ENCODE measurements at regions not wholly inside any gene's neighbourhood (a gene's known extent, or its start where the extent isn't known, plus 50 kb on each side); places are given as distances from the start of the nearest gene placed in this dataset.

DNA sequence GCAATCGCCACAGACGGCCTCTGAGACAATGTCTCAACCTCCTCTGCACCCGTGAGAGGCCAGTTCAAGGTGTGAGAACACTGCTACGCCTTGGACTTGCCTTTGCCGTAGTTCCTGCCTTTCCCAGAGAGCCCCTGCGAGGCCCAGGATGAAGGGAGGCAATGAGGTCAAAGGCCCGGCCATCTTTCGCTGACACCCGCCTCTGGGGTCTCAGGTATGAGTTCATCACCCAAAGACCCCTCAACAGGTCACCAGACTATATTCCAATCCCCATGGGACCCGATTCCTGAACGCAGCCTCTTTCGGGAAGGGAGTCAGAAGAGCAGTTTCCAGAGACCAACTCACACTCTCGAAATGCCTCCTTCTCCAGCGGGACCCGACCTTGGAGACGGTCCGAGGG, 573.5 kb downstream of the KCNJ18 start:
- ATAC-seq (no peak), DNase-seq (ENCODE audit: low read depth, low spot score) (no peak)
- H3K36me3 ChIP-seq (ENCODE audit: control insufficient read depth in 1 of 2, insufficient read depth in 2 of 2, low read length in 2 of 2): no peaks in the 10 kb centered on the region
- H3K4me2 ChIP-seq (ENCODE audit: low read length): no peak overlapping the region
- no peaks in the 10 kb centered on the region for H4K20me1 ChIP-seq (ENCODE audit: insufficient read depth)
- H3K9me2 ChIP-seq (ENCODE audit: insufficient read depth): no peaks in the 10 kb centered on the region
- no peak overlapping the region for H3K27ac ChIP-seq (ENCODE audit: low read depth, low read length)
- ChIA-PET POLR2A (no interaction called here), CTCF (no interaction called here), RAD21 (ENCODE audit: low non-redundant PET in 1 of 2, low total read pairs in 2 of 2, uncharacterized antibody in 2 of 2, unreplicated experiment in 2 of 2) (no interaction called here)
- no peaks in the 10 kb centered on the region for H3K79me2 ChIP-seq (ENCODE audit: insufficient read depth, low read length)
- no peak overlapping the region for H2AFZ ChIP-seq (ENCODE audit: low read depth, low read length, poor library complexity, severe bottlenecking)
- TF ChIP-seq, protein P1, sequence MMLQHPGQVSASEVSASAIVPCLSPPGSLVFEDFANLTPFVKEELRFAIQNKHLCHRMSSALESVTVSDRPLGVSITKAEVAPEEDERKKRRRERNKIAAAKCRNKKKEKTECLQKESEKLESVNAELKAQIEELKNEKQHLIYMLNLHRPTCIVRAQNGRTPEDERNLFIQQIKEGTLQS (IDR thresholded peaks at IDR 0.05): no peak
- TF ChIP-seq EGR1 (IDR thresholded peaks at IDR 0.05; ENCODE audit: low read depth) (no peak), CEBPB (IDR thresholded peaks at IDR 0.05; ENCODE audit: low read depth) (no peak), POLR2A (IDR thresholded peaks at IDR 0.05; ENCODE audit: borderline replicate concordance, extremely low read depth, insufficient read depth, insufficient read length) (no peak), TCF7L2 (IDR thresholded peaks at IDR 0.05; ENCODE audit: borderline replicate concordance, extremely low read depth, insufficient read depth, insufficient read length) (no peak), FOSL1 (IDR thresholded peaks at IDR 0.05; ENCODE audit: low read depth) (no peak), CBX3 (IDR thresholded peaks at IDR 0.05; ENCODE audit: low read depth) (no peak), ZNF274 (IDR thresholded peaks at IDR 0.05; ENCODE audit: low read depth, low read length) (no peak), ELF1 (IDR thresholded peaks at IDR 0.05; ENCODE audit: borderline replicate concordance, low read depth) (no peak), JUND (IDR thresholded peaks at IDR 0.05) (no peak), ZFX (IDR thresholded peaks at IDR 0.05) (no peak), RAD21 (IDR thresholded peaks at IDR 0.05; ENCODE audit: low read depth) (no peak)
- TF ChIP-seq, protein P2, sequence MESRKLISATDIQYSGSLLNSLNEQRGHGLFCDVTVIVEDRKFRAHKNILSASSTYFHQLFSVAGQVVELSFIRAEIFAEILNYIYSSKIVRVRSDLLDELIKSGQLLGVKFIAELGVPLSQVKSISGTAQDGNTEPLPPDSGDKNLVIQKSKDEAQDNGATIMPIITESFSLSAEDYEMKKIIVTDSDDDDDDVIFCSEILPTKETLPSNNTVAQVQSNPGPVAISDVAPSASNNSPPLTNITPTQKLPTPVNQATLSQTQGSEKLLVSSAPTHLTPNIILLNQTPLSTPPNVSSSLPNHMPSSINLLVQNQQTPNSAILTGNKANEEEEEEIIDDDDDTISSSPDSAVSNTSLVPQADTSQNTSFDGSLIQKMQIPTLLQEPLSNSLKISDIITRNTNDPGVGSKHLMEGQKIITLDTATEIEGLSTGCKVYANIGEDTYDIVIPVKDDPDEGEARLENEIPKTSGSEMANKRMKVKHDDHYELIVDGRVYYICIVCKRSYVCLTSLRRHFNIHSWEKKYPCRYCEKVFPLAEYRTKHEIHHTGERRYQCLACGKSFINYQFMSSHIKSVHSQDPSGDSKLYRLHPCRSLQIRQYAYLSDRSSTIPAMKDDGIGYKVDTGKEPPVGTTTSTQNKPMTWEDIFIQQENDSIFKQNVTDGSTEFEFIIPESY (IDR thresholded peaks at IDR 0.05; ENCODE audit: extremely low read depth, insufficient replicate concordance, low read length): no peak
- TF ChIP-seq, protein P3, sequence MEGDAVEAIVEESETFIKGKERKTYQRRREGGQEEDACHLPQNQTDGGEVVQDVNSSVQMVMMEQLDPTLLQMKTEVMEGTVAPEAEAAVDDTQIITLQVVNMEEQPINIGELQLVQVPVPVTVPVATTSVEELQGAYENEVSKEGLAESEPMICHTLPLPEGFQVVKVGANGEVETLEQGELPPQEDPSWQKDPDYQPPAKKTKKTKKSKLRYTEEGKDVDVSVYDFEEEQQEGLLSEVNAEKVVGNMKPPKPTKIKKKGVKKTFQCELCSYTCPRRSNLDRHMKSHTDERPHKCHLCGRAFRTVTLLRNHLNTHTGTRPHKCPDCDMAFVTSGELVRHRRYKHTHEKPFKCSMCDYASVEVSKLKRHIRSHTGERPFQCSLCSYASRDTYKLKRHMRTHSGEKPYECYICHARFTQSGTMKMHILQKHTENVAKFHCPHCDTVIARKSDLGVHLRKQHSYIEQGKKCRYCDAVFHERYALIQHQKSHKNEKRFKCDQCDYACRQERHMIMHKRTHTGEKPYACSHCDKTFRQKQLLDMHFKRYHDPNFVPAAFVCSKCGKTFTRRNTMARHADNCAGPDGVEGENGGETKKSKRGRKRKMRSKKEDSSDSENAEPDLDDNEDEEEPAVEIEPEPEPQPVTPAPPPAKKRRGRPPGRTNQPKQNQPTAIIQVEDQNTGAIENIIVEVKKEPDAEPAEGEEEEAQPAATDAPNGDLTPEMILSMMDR (IDR thresholded peaks at IDR 0.05 in 2 of 3, conservative IDR thresholded peaks at IDR 0.05 in 1 of 3; ENCODE audit: borderline replicate concordance in 1 of 3, insufficient read depth in 1 of 3, low read depth in 2 of 3, low read length in 2 of 3): no peak
- TF ChIP-seq, protein P4, sequence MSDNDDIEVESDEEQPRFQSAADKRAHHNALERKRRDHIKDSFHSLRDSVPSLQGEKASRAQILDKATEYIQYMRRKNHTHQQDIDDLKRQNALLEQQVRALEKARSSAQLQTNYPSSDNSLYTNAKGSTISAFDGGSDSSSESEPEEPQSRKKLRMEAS (IDR thresholded peaks at IDR 0.05): no peak
- TF ChIP-seq, protein P5, sequence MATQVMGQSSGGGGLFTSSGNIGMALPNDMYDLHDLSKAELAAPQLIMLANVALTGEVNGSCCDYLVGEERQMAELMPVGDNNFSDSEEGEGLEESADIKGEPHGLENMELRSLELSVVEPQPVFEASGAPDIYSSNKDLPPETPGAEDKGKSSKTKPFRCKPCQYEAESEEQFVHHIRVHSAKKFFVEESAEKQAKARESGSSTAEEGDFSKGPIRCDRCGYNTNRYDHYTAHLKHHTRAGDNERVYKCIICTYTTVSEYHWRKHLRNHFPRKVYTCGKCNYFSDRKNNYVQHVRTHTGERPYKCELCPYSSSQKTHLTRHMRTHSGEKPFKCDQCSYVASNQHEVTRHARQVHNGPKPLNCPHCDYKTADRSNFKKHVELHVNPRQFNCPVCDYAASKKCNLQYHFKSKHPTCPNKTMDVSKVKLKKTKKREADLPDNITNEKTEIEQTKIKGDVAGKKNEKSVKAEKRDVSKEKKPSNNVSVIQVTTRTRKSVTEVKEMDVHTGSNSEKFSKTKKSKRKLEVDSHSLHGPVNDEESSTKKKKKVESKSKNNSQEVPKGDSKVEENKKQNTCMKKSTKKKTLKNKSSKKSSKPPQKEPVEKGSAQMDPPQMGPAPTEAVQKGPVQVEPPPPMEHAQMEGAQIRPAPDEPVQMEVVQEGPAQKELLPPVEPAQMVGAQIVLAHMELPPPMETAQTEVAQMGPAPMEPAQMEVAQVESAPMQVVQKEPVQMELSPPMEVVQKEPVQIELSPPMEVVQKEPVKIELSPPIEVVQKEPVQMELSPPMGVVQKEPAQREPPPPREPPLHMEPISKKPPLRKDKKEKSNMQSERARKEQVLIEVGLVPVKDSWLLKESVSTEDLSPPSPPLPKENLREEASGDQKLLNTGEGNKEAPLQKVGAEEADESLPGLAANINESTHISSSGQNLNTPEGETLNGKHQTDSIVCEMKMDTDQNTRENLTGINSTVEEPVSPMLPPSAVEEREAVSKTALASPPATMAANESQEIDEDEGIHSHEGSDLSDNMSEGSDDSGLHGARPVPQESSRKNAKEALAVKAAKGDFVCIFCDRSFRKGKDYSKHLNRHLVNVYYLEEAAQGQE (IDR thresholded peaks at IDR 0.05; ENCODE audit: low read depth): no peak
- H3K9me3 ChIP-seq (ENCODE audit: control insufficient read depth in 1 of 2, insufficient read depth in 1 of 2, low read depth in 1 of 2, low read length in 2 of 2): peaks cover 3 to 31% of the 10 kb centered on the region in 2 experiments; a peak in 3 of 4 replicates
- no peaks in the 10 kb centered on the region for H3K4me1 ChIP-seq (ENCODE audit: control insufficient read depth in 1 of 2, insufficient read depth in 2 of 2, low read length in 2 of 2)
- H3K27me3 ChIP-seq (ENCODE audit: insufficient read depth, low read length): no peaks in the 10 kb centered on the region
- no peak overlapping the region for H3K4me3 ChIP-seq (replicated peaks in 1 of 2; ENCODE audit: low read depth in 1 of 2, low read length in 2 of 2)
- intact Hi-C loops (cut with micrococcal nuclease): no loop called here
- H3K9ac ChIP-seq (ENCODE audit: low read length): no peak overlapping the region
- BruUV-seq (replicated peaks): no TSS peak

Measured in HCT116 (cell line).